Upper lobe of left lung (tissue), 4 donors: ENCODE measurements at regions not wholly inside any gene's neighbourhood (a gene's known extent, or its start where the extent isn't known, plus 50 kb on each side); places are given as distances from the start of the nearest gene placed in this dataset.

Experiments used
- CTCF ChIP-seq, 6 experiments: fragments of 450-650 bp in 4 of 6; fragments of 200-600 bp in 2 of 6; sonication (generic) in 2 of 6; IDR thresholded peaks; one replicate each; pipeline ENCODE4 v1.5.1; 2016 to 2019; ENCODE audit warnings: antibody characterized with exemption in 6 of 6
- EP300 ChIP-seq, 4 donors: sonication (generic); formaldehyde crosslinking; IDR thresholded peaks; one replicate each; pipeline ENCODE4 v1.5.1; 2017; ENCODE audit warnings: antibody characterized with exemption in 4 of 4, control low read depth in 2 of 4
- POLR2A ChIP-seq, 4 donors: fragments of 450-650 bp; IDR thresholded peaks; one replicate each; pipeline ENCODE4 v1.5.1; 2016 to 2017; ENCODE audit warnings: antibody characterized with exemption in 4 of 4, mild to moderate bottlenecking in 2 of 4
- POLR2AphosphoS5 ChIP-seq, 2 donors: sonication (generic); formaldehyde crosslinking; IDR thresholded peaks; one replicate each; pipeline ENCODE4 v1.5.1; 2017; ENCODE audit warnings: antibody characterized with exemption in 2 of 2

GRCh38 chr18:61256291-61256690, 76.9 kb upstream of the CDH20 start:
- TF ChIP-seq POLR2A (IDR thresholded peaks at IDR 0.05), result no peak
- TF ChIP-seq POLR2AphosphoS5 (IDR thresholded peaks at IDR 0.05), result no peak
- TF ChIP-seq CTCF (IDR thresholded peaks at IDR 0.05), result no peak
- no peak for TF ChIP-seq EP300 (IDR thresholded peaks at IDR 0.05)
